ENCODE measurements at regions not wholly inside any gene's neighbourhood (a gene's known extent, or its start where the extent isn't known, plus 50 kb on each side); places are given as distances from the start of the nearest gene placed in this dataset.

DNA sequence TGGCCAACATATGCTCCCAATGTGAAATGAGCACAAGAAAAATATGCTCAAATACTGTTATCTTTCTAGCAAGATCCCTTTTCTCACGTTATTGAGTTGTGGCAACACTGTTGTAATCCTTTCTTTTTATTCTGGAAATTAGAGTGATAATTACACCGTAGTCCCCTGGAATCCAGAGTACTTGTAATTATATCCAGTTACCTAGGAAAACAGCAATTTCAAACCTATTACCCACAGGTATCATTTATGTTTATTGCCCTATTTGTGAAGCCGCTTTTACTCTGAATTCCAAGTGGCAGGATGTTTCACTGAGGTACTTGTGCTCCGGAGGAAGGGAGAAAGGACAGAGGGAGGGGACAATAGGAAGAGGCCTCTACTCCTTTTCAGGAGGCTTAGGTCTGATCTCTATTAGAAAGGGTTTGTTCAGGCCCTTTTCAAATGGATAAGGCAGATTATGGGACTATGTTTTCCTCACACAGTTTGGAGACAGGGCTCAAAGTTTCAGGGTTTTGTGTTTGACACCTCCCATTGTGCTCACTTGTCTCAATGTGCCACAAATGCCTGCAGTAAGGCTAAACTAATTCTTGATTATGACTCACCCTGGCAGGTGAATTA lies 646.6 kb downstream of the TUSC7 start:
- Mint-ChIP-seq H3K27ac (no peak overlapping the region), H3K27me3 (ENCODE audit: insufficient read depth, low read depth, poor library complexity) (no peaks in the 10 kb centered on the region), H3K4me3 (no peak overlapping the region), H3K36me3 (ENCODE audit: low read depth) (peaks cover 7% of the 10 kb centered on the region), H3K4me1 (peaks cover 23% of the 10 kb centered on the region), H3K9me3 (peaks cover 3% of the 10 kb centered on the region; the same call in 2 of the 3 replicates)
- Histone ChIP-seq H3K79me2 (replicated peaks; ENCODE audit: insufficient read depth) (no peaks in the 10 kb centered on the region), H4K20me1 (replicated peaks; ENCODE audit: insufficient read depth) (no peaks in the 10 kb centered on the region), H3K36me3 (ENCODE audit: insufficient read depth) (no peaks in the 10 kb centered on the region), H3F3A (replicated peaks; ENCODE audit: low read depth) (no peaks in the 10 kb centered on the region), H3K4me2 (peak overlapping the region; percentile 46), H3K27me3 (ENCODE audit: insufficient read depth) (no peaks in the 10 kb centered on the region), H2AFZ (no peak overlapping the region), H3K4me3 (0 out of 2 replicates have a peak overlapping the region, but pooled peaks have one; percentile 7), H3K27ac (ENCODE audit: low read depth) (no peak overlapping the region), H3K9me2 (ENCODE audit: insufficient read depth) (no peaks in the 10 kb centered on the region; the same call in 1 of the 2 replicates), H3K4me1 (ENCODE audit: insufficient read depth) (peaks cover 10% of the 10 kb centered on the region)
- DNase-seq (ENCODE audit: low spot score): peak; percentile 41
- peak; percentile 86 for ATAC-seq
- TF ChIP-seq ZNF331 (CRISPR knock-in tag; IDR thresholded peaks at IDR 0.05; ENCODE audit: low read depth): no peak
- TF ChIP-seq NANOG (IDR thresholded peaks at IDR 0.05; ENCODE audit: borderline replicate concordance): no peak
- TF ChIP-seq, protein P1, sequence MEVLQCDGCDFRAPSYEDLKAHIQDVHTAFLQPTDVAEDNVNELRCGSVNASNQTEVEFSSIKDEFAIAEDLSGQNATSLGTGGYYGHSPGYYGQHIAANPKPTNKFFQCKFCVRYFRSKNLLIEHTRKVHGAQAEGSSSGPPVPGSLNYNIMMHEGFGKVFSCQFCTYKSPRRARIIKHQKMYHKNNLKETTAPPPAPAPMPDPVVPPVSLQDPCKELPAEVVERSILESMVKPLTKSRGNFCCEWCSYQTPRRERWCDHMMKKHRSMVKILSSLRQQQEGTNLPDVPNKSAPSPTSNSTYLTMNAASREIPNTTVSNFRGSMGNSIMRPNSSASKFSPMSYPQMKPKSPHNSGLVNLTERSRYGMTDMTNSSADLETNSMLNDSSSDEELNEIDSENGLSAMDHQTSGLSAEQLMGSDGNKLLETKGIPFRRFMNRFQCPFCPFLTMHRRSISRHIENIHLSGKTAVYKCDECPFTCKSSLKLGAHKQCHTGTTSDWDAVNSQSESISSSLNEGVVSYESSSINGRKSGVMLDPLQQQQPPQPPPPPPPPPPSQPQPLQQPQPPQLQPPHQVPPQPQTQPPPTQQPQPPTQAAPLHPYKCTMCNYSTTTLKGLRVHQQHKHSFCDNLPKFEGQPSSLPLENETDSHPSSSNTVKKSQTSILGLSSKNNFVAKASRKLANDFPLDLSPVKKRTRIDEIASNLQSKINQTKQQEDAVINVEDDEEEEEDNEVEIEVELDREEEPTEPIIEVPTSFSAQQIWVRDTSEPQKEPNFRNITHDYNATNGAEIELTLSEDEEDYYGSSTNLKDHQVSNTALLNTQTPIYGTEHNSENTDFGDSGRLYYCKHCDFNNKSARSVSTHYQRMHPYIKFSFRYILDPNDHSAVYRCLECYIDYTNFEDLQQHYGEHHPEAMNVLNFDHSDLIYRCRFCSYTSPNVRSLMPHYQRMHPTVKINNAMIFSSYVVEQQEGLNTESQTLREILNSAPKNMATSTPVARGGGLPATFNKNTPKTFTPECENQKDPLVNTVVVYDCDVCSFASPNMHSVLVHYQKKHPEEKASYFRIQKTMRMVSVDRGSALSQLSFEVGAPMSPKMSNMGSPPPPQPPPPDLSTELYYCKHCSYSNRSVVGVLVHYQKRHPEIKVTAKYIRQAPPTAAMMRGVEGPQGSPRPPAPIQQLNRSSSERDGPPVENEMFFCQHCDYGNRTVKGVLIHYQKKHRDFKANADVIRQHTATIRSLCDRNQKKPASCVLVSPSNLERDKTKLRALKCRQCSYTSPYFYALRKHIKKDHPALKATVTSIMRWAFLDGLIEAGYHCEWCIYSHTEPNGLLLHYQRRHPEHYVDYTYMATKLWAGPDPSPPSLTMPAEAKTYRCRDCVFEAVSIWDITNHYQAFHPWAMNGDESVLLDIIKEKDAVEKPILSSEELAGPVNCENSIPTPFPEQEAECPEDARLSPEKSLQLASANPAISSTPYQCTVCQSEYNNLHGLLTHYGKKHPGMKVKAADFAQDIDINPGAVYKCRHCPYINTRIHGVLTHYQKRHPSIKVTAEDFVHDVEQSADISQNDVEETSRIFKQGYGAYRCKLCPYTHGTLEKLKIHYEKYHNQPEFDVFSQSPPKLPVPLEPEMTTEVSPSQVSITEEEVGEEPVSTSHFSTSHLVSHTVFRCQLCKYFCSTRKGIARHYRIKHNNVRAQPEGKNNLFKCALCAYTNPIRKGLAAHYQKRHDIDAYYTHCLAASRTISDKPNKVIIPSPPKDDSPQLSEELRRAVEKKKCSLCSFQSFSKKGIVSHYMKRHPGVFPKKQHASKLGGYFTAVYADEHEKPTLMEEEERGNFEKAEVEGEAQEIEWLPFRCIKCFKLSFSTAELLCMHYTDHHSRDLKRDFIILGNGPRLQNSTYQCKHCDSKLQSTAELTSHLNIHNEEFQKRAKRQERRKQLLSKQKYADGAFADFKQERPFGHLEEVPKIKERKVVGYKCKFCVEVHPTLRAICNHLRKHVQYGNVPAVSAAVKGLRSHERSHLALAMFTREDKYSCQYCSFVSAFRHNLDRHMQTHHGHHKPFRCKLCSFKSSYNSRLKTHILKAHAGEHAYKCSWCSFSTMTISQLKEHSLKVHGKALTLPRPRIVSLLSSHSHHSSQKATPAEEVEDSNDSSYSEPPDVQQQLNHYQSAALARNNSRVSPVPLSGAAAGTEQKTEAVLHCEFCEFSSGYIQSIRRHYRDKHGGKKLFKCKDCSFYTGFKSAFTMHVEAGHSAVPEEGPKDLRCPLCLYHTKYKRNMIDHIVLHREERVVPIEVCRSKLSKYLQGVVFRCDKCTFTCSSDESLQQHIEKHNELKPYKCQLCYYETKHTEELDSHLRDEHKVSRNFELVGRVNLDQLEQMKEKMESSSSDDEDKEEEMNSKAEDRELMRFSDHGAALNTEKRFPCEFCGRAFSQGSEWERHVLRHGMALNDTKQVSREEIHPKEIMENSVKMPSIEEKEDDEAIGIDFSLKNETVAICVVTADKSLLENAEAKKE (CRISPR knock-in tag; IDR thresholded peaks at IDR 0.05): no peak
- no peak for TF ChIP-seq EZH2phosphoT487 (IDR thresholded peaks at IDR 0.05; ENCODE audit: unreplicated experiment)
- TF ChIP-seq, protein P2, sequence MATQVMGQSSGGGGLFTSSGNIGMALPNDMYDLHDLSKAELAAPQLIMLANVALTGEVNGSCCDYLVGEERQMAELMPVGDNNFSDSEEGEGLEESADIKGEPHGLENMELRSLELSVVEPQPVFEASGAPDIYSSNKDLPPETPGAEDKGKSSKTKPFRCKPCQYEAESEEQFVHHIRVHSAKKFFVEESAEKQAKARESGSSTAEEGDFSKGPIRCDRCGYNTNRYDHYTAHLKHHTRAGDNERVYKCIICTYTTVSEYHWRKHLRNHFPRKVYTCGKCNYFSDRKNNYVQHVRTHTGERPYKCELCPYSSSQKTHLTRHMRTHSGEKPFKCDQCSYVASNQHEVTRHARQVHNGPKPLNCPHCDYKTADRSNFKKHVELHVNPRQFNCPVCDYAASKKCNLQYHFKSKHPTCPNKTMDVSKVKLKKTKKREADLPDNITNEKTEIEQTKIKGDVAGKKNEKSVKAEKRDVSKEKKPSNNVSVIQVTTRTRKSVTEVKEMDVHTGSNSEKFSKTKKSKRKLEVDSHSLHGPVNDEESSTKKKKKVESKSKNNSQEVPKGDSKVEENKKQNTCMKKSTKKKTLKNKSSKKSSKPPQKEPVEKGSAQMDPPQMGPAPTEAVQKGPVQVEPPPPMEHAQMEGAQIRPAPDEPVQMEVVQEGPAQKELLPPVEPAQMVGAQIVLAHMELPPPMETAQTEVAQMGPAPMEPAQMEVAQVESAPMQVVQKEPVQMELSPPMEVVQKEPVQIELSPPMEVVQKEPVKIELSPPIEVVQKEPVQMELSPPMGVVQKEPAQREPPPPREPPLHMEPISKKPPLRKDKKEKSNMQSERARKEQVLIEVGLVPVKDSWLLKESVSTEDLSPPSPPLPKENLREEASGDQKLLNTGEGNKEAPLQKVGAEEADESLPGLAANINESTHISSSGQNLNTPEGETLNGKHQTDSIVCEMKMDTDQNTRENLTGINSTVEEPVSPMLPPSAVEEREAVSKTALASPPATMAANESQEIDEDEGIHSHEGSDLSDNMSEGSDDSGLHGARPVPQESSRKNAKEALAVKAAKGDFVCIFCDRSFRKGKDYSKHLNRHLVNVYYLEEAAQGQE (IDR thresholded peaks at IDR 0.05; ENCODE audit: unreplicated experiment): no peak
- TF ChIP-seq EZH2 (IDR thresholded peaks at IDR 0.05; ENCODE audit: low read depth, unreplicated experiment): no peak

All from GM23338 (cell line).